GM23338 (cell line): ENCODE measurements at regions not wholly inside any gene's neighbourhood (a gene's known extent, or its start where the extent isn't known, plus 50 kb on each side); places are given as distances from the start of the nearest gene placed in this dataset.
A peak's percentile ranks its signal among the peaks of the same experiment; 100 is the strongest.

Source experiments
- ATAC-seq: fragments of 200-7000 bp; cut with Tn5 transposase; 3 replicates; pipeline ENCODE4 v1.9.1; 2020
- DNase-seq: peaks from one replicate; pipeline ENCODE4 v3.0.0-alpha.2; 2015; ENCODE audit warnings: low spot score
- H2AFZ ChIP-seq: fragments of 200-600 bp; sonication (generic); 2 replicates; pipeline ENCODE4 v1.8.0; 2016; ENCODE audit warnings: antibody characterized with exemption, mild to moderate bottlenecking, moderate library complexity
- H3F3A ChIP-seq: fragments of 200-600 bp; sonication (generic); replicated peaks from 2 replicates; pipeline ENCODE4 v1.8.0; 2017; ENCODE audit warnings: antibody characterized with exemption, mixed run types, low read depth
- H3K27ac ChIP-seq: fragments of 200-600 bp; sonication (generic); 2 replicates; pipeline ENCODE4 v1.6.1; 2016; ENCODE audit warnings: low read depth
- H3K27me3 ChIP-seq: fragments of 200-600 bp; sonication (generic); 2 replicates; pipeline ENCODE4 v1.8.0; 2016; ENCODE audit warnings: mild to moderate bottlenecking, mixed run types, moderate library complexity; ENCODE audit not compliant: insufficient read depth
- H3K36me3 ChIP-seq: fragments of 200-600 bp; sonication (generic); 2 replicates; pipeline ENCODE4 v1.8.0; 2016; ENCODE audit warnings: mild to moderate bottlenecking; ENCODE audit not compliant: insufficient read depth
- H3K4me1 ChIP-seq: fragments of 200-600 bp; sonication (generic); 2 replicates; pipeline ENCODE4 v1.8.0; 2016; ENCODE audit warnings: mild to moderate bottlenecking, moderate library complexity; ENCODE audit not compliant: insufficient read depth
- H3K4me2 ChIP-seq: fragments of 200-600 bp; sonication (generic); 2 replicates; pipeline ENCODE4 v1.7.1; 2017; ENCODE audit warnings: mixed run types
- H3K4me3 ChIP-seq: fragments of 200-600 bp; sonication (generic); 2 replicates; pipeline ENCODE4 v1.6.1; 2016; ENCODE audit warnings: mixed run types
- H3K79me2 ChIP-seq: fragments of 200-600 bp; sonication (generic); replicated peaks from 2 replicates; pipeline ENCODE4 v1.8.0; 2017; ENCODE audit warnings: mild to moderate bottlenecking; ENCODE audit not compliant: insufficient read depth
- H3K9me2 ChIP-seq: fragments of 200-600 bp; sonication (generic); 2 replicates; pipeline ENCODE4 v1.8.0; 2017; ENCODE audit not compliant: insufficient read depth
- H4K20me1 ChIP-seq: fragments of 200-600 bp; sonication (generic); replicated peaks from 2 replicates; pipeline ENCODE4 v1.8.0; 2017; ENCODE audit warnings: mild to moderate bottlenecking; ENCODE audit not compliant: insufficient read depth
- H3K27ac Mint-ChIP-seq: 2 replicates; pipeline ENCODE4 v1.8.0; 2020; ENCODE audit warnings: inconsistent platforms, mild to moderate bottlenecking, moderate library complexity, mixed read lengths
- H3K27me3 Mint-ChIP-seq: 3 replicates; pipeline ENCODE4 v1.8.0; 2022; ENCODE audit warnings: low read depth, mild to moderate bottlenecking, moderate library complexity, mixed read lengths, inconsistent platforms; ENCODE audit not compliant: insufficient read depth, poor library complexity
- H3K36me3 Mint-ChIP-seq: 3 replicates; pipeline ENCODE4 v1.8.0; 2021; ENCODE audit warnings: low read depth, mild to moderate bottlenecking, inconsistent platforms, moderate library complexity, mixed read lengths
- H3K4me1 Mint-ChIP-seq: 3 replicates; pipeline ENCODE4 v1.8.0; 2020; ENCODE audit warnings: mild to moderate bottlenecking, inconsistent platforms, mixed read lengths
- H3K4me3 Mint-ChIP-seq: 3 replicates; pipeline ENCODE4 v1.8.0; 2021; ENCODE audit warnings: moderate library complexity, mild to moderate bottlenecking, inconsistent platforms, mixed read lengths
- H3K9me3 Mint-ChIP-seq: 3 replicates; pipeline ENCODE4 v1.8.0; 2020; ENCODE audit warnings: moderate library complexity, mild to moderate bottlenecking, inconsistent platforms, mixed read lengths
- JUNB ChIP-seq: IDR thresholded peaks from one replicate; pipeline ENCODE4 v1.6.1; 2016; ENCODE audit warnings: antibody characterized with exemption; ENCODE audit not compliant: unreplicated experiment
- TF ChIP-seq, protein P1 (sequence below): fragments of 250-450 bp; sonication (Bioruptor Pico); IDR thresholded peaks from 2 replicates; pipeline ENCODE4 v1.5.0; 2020; ENCODE audit warnings: mild to moderate bottlenecking, moderate library complexity
- TF ChIP-seq, protein P2 (sequence below): IDR thresholded peaks from 2 replicates; pipeline ENCODE4 v1.6.1; 2016; ENCODE audit warnings: antibody characterized with exemption

DNA sequence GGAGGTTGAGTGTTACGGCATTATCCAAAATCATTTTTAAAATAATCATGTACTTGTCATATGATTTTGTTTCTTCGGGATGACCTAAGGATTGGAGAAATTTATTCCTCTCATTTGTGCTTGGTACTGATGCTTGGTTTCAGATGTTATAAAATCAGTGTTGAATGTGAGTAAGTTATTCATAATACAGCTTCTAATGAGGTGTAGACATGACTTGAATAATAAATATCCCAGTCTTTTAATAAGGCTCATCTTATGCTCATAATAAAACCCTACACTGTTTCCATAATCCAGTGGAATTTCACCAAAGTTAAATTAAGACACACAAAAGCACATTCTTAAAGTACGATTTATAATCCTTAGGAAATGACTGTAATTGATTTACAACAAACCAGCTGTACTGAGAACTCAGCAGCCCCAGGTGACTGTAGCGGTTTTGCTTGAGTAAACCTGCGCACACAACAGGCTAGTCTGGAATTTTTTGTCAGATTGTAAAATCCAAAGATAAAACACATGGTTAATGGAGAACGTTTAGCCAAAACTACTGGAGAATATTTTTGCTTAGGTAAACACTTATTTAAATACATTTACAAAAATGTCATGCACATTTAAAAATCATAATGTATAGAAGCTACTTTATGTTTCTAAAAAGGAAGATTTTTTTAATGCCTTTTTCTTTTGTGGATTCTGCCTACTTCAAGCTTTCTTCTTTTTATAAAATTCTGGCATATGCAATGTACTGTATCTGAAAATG lies 609.8 kb upstream of the GRAMD2B start:
- H3K4me2 ChIP-seq: no peak overlapping the region
- no peaks in the 10 kb centered on the region for H3K79me2 ChIP-seq
- H3K27me3 ChIP-seq: no peaks in the 10 kb centered on the region
- peaks cover 3% of the 10 kb centered on the region for H3K9me2 ChIP-seq
- H3K36me3 Mint-ChIP-seq: no peaks in the 10 kb centered on the region
- ATAC-seq (no peak), DNase-seq (peak; percentile 1)
- no peak overlapping the region for H3K27ac Mint-ChIP-seq
- H2AFZ ChIP-seq: no peak overlapping the region; the same call in 1 of the 2 replicates
- H3K9me3 Mint-ChIP-seq: no peaks in the 10 kb centered on the region
- no peak overlapping the region for H3K4me3 ChIP-seq
- H3K36me3 ChIP-seq: no peaks in the 10 kb centered on the region; the same call in 1 of the 2 replicates
- H3K4me1 ChIP-seq: no peaks in the 10 kb centered on the region
- no peak overlapping the region for H3K4me3 Mint-ChIP-seq
- TF ChIP-seq, protein P1, sequence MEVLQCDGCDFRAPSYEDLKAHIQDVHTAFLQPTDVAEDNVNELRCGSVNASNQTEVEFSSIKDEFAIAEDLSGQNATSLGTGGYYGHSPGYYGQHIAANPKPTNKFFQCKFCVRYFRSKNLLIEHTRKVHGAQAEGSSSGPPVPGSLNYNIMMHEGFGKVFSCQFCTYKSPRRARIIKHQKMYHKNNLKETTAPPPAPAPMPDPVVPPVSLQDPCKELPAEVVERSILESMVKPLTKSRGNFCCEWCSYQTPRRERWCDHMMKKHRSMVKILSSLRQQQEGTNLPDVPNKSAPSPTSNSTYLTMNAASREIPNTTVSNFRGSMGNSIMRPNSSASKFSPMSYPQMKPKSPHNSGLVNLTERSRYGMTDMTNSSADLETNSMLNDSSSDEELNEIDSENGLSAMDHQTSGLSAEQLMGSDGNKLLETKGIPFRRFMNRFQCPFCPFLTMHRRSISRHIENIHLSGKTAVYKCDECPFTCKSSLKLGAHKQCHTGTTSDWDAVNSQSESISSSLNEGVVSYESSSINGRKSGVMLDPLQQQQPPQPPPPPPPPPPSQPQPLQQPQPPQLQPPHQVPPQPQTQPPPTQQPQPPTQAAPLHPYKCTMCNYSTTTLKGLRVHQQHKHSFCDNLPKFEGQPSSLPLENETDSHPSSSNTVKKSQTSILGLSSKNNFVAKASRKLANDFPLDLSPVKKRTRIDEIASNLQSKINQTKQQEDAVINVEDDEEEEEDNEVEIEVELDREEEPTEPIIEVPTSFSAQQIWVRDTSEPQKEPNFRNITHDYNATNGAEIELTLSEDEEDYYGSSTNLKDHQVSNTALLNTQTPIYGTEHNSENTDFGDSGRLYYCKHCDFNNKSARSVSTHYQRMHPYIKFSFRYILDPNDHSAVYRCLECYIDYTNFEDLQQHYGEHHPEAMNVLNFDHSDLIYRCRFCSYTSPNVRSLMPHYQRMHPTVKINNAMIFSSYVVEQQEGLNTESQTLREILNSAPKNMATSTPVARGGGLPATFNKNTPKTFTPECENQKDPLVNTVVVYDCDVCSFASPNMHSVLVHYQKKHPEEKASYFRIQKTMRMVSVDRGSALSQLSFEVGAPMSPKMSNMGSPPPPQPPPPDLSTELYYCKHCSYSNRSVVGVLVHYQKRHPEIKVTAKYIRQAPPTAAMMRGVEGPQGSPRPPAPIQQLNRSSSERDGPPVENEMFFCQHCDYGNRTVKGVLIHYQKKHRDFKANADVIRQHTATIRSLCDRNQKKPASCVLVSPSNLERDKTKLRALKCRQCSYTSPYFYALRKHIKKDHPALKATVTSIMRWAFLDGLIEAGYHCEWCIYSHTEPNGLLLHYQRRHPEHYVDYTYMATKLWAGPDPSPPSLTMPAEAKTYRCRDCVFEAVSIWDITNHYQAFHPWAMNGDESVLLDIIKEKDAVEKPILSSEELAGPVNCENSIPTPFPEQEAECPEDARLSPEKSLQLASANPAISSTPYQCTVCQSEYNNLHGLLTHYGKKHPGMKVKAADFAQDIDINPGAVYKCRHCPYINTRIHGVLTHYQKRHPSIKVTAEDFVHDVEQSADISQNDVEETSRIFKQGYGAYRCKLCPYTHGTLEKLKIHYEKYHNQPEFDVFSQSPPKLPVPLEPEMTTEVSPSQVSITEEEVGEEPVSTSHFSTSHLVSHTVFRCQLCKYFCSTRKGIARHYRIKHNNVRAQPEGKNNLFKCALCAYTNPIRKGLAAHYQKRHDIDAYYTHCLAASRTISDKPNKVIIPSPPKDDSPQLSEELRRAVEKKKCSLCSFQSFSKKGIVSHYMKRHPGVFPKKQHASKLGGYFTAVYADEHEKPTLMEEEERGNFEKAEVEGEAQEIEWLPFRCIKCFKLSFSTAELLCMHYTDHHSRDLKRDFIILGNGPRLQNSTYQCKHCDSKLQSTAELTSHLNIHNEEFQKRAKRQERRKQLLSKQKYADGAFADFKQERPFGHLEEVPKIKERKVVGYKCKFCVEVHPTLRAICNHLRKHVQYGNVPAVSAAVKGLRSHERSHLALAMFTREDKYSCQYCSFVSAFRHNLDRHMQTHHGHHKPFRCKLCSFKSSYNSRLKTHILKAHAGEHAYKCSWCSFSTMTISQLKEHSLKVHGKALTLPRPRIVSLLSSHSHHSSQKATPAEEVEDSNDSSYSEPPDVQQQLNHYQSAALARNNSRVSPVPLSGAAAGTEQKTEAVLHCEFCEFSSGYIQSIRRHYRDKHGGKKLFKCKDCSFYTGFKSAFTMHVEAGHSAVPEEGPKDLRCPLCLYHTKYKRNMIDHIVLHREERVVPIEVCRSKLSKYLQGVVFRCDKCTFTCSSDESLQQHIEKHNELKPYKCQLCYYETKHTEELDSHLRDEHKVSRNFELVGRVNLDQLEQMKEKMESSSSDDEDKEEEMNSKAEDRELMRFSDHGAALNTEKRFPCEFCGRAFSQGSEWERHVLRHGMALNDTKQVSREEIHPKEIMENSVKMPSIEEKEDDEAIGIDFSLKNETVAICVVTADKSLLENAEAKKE (CRISPR knock-in tag): no peak
- H4K20me1 ChIP-seq: no peaks in the 10 kb centered on the region
- no peak overlapping the region for H3K27ac ChIP-seq
- no peaks in the 10 kb centered on the region for H3K27me3 Mint-ChIP-seq
- H3F3A ChIP-seq: no peaks in the 10 kb centered on the region
- peaks cover 2% of the 10 kb centered on the region; the same call in 1 of the 3 replicates for H3K4me1 Mint-ChIP-seq

DNA sequence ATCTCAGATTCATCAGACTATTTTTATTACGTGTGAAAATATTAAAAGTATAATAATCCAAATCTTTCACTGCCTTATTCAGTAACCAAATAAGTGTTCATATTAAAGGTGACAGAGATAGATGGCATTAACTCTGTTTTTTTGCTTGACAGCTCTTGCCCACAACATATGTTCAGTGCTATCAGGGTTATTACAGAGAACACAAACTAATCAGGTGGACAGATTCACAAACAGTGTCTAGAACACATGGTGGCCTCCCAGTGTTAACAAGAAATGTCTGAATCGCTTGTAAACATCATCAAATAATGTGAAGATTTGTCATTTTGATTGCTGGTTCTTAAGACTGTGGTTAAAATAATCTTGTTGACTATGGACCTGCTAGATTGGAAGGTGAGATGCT lies 609.1 kb upstream of the GRAMD2B start:
- Histone ChIP-seq H3K27me3 (no peaks in the 10 kb centered on the region), H3K4me1 (no peaks in the 10 kb centered on the region), H4K20me1 (no peaks in the 10 kb centered on the region), H3K4me2 (no peak overlapping the region), H3K4me3 (no peak overlapping the region), H3K79me2 (no peaks in the 10 kb centered on the region), H3K36me3 (no peaks in the 10 kb centered on the region; the same call in 1 of the 2 replicates), H2AFZ (no peak overlapping the region), H3K27ac (no peak overlapping the region), H3F3A (no peaks in the 10 kb centered on the region), H3K9me2 (peaks cover 3% of the 10 kb centered on the region)
- Mint-ChIP-seq H3K27me3 (no peaks in the 10 kb centered on the region), H3K4me3 (no peak overlapping the region), H3K27ac (no peak overlapping the region), H3K36me3 (no peaks in the 10 kb centered on the region), H3K9me3 (no peaks in the 10 kb centered on the region), H3K4me1 (peaks cover 2% of the 10 kb centered on the region; the same call in 1 of the 3 replicates)
- no peak for TF ChIP-seq JUNB
- TF ChIP-seq, protein P2, sequence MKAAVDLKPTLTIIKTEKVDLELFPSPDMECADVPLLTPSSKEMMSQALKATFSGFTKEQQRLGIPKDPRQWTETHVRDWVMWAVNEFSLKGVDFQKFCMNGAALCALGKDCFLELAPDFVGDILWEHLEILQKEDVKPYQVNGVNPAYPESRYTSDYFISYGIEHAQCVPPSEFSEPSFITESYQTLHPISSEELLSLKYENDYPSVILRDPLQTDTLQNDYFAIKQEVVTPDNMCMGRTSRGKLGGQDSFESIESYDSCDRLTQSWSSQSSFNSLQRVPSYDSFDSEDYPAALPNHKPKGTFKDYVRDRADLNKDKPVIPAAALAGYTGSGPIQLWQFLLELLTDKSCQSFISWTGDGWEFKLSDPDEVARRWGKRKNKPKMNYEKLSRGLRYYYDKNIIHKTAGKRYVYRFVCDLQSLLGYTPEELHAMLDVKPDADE: no peak
- ATAC-seq (no peak), DNase-seq (no peak)
